SH-SY5Y (cell line): ENCODE measurements at regions not wholly inside any gene's neighbourhood (a gene's known extent, or its start where the extent isn't known, plus 50 kb on each side); places are given as distances from the start of the nearest gene placed in this dataset.

ENCODE experiments used
- GATA2 ChIP-seq: IDR thresholded peaks from 2 replicates; pipeline ENCODE4 v1.6.1; 2011; ENCODE audit warnings: mild to moderate bottlenecking, low read depth, low read length
- GATA3 ChIP-seq: IDR thresholded peaks from 2 replicates; pipeline ENCODE4 v1.6.1; 2011; ENCODE audit warnings: low read depth, mild to moderate bottlenecking, low read length, moderate library complexity

DNA sequence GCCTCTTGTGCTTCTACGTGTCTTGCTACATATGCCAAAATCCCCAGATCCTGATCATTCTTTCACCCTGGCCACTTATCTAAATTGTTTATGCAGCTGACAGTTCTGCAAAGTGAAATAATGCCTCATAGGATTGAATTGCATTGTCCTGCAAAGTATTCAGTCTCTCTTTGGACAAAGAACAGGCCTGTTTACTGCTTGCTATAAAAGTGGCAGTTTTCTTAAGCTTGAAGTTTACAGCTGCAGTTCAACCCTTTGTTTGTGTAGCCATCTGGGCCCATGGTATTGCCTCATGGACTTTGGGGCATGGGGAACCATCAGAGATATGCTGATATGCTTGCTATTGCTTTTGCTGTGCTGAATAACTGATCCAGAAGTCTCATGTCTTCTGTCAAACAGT, 523.2 kb downstream of the OTOL1 start:
- TF ChIP-seq GATA2 = no peak
- no peak for TF ChIP-seq GATA3
